Prostate gland (tissue), 2 donors: ENCODE measurements at regions not wholly inside any gene's neighbourhood (a gene's known extent, or its start where the extent isn't known, plus 50 kb on each side); places are given as distances from the start of the nearest gene placed in this dataset.
A peak's percentile ranks its signal among the peaks of the same experiment; 100 is the strongest.
"Not testable (repeated sequence)": the region's sequence is repeated elsewhere in the genome, so short reads cannot be mapped to it uniquely, and the experiment has no call there.

Experiments
- DNase-seq: peaks from one replicate; pipeline ENCODE4 v3.0.0-alpha.2; 2019; ENCODE audit warnings: low spot score
- H3K27ac ChIP-seq, 2 donors: fragments of 200-600 bp; sonication (generic); 2 replicates each; pipeline ENCODE4 v1.5.1; 2017 to 2019
- H3K27me3 ChIP-seq: fragments of 200-600 bp; sonication (generic); replicated peaks from 2 replicates; pipeline ENCODE4 v1.5.1; 2019; ENCODE audit not compliant: insufficient read depth
- H3K36me3 ChIP-seq, 2 donors: fragments of 200-600 bp; sonication (generic); 1 replicate in 1 of 2; 2 replicates in 1 of 2; pipeline versions ENCODE4 v1.5.1 to v1.8.1; 2017 to 2019
- H3K4me1 ChIP-seq: fragments of 200-600 bp; sonication (generic); replicated peaks from 2 replicates; pipeline ENCODE4 v1.5.1; 2019
- H3K4me3 ChIP-seq, 2 donors: fragments of 200-600 bp; sonication (generic); 2 replicates each; pipeline ENCODE4 v1.5.1; 2017 to 2019
- H3K9me3 ChIP-seq: fragments of 200-600 bp; sonication (generic); 2 replicates; pipeline ENCODE4 v1.5.1; 2017
- CTCF ChIP-seq, 4 experiments: fragments of 200-600 bp in 2 of 4; fragments of 450-650 bp in 2 of 4; sonication (generic) in 2 of 4; IDR thresholded peaks; 1 replicate in 3 of 4; 2 replicates in 1 of 4; pipeline ENCODE4 v1.5.1; 2016 to 2019; ENCODE audit warnings: antibody characterized with exemption in 4 of 4, mild to moderate bottlenecking in 2 of 4, moderate library complexity in 2 of 4
- POLR2A ChIP-seq: fragments of 450-650 bp; IDR thresholded peaks from one replicate; pipeline ENCODE4 v1.6.1; 2016; ENCODE audit warnings: antibody characterized with exemption, mild to moderate bottlenecking
- POLR2AphosphoS5 ChIP-seq: sonication (generic); formaldehyde crosslinking; IDR thresholded peaks from one replicate; pipeline ENCODE4 v1.6.1; 2017; ENCODE audit warnings: antibody characterized with exemption
- WGBS: methylation state at CpG from one replicate; pipeline ENCODE4 v1.1.5; 2018; 5-methylcytosine and 5-hydroxymethylcytosine counted together
- intact Hi-C: fragments of 100-400 bp; cut with DNase I; formaldehyde crosslinking; loops from one replicate; pipeline ENCODE4 v1.14.2; 2022

- no peak for DNase-seq
- no peaks in the 10 kb centered on the region for H3K9me3 ChIP-seq
- H3K36me3 ChIP-seq = no peaks in the 10 kb centered on the region
- H3K27me3 ChIP-seq = no peaks in the 10 kb centered on the region
- intact Hi-C loops = no loop called here
- TF ChIP-seq POLR2A (no peak), CTCF (IDR thresholded peaks at IDR 0.05) (no peak), POLR2AphosphoS5 (no peak)
- 90% methylated on average over 9 of the region's 9 CpGs for WGBS
- no peak overlapping the region for H3K4me3 ChIP-seq
- H3K27ac ChIP-seq = no peak overlapping the region
- no peaks in the 10 kb centered on the region for H3K4me1 ChIP-seq
Measured at GRCh38 chrX:93868289-93868965, 194.4 kb downstream of the FAM133A start.

- intact Hi-C loops = no loop called here
- peak in 3 of 4 experiments; percentile 31 to 44 (median 35) for TF ChIP-seq CTCF (IDR thresholded peaks at IDR 0.05)
- no peak for TF ChIP-seq POLR2A
- H3K27ac ChIP-seq = no peak overlapping the region
- no peak overlapping the region for H3K4me3 ChIP-seq
- 6% methylated on average over 4 of the region's 4 CpGs for WGBS
- H3K9me3 ChIP-seq = no peaks in the 10 kb centered on the region
- no peaks in the 10 kb centered on the region for H3K27me3 ChIP-seq
- H3K36me3 ChIP-seq = no peaks in the 10 kb centered on the region
- no peaks in the 10 kb centered on the region for H3K4me1 ChIP-seq
- DNase-seq = no peak
Measured at GRCh38 chrX:93874554-93874953, 200.5 kb downstream of the FAM133A start.

GRCh38 chrX:93875621-93876282 is 201.7 kb downstream of the FAM133A start:
- Histone ChIP-seq H3K27ac (no peak overlapping the region), H3K4me1 (no peaks in the 10 kb centered on the region), H3K27me3 (no peaks in the 10 kb centered on the region), H3K4me3 (no peak overlapping the region), H3K9me3 (no peaks in the 10 kb centered on the region), H3K36me3 (no peaks in the 10 kb centered on the region)
- 84% methylated on average over 4 of the region's 4 CpGs for WGBS
- intact Hi-C loops = no loop called here
- no peak for DNase-seq
- TF ChIP-seq POLR2AphosphoS5 (no peak), CTCF (IDR thresholded peaks at IDR 0.05) (no peak), POLR2A (no peak)

GRCh38 chrX:93921041-93921440 is 247.0 kb downstream of the FAM133A start:
- H3K9me3 ChIP-seq, H3K4me1 ChIP-seq, intact Hi-C loops, H3K36me3 ChIP-seq, H3K27ac ChIP-seq, H3K4me3 ChIP-seq, DNase-seq, H3K27me3 ChIP-seq: not testable (repeated sequence)
- WGBS = 89% methylated on average over 4 of the region's 4 CpGs

GRCh38 chrX:93932471-93933220 is 258.6 kb downstream of the FAM133A start:
- no peaks in the 10 kb centered on the region for H3K4me1 ChIP-seq
- H3K36me3 ChIP-seq = no peaks in the 10 kb centered on the region
- peak; percentile 4 for DNase-seq
- H3K9me3 ChIP-seq = no peaks in the 10 kb centered on the region
- H3K27ac ChIP-seq = no peak overlapping the region
- H3K27me3 ChIP-seq = no peaks in the 10 kb centered on the region
- H3K4me3 ChIP-seq = no peak overlapping the region
- WGBS = 18% methylated on average over 5 of the region's 5 CpGs
- intact Hi-C loops = no loop called here
- TF ChIP-seq POLR2AphosphoS5 = peak; percentile 38
- TF ChIP-seq CTCF (IDR thresholded peaks at IDR 0.05) = no peak
